Right cardiac atrium (tissue), 5 donors: ENCODE measurements at regions not wholly inside any gene's neighbourhood (a gene's known extent, or its start where the extent isn't known, plus 50 kb on each side); places are given as distances from the start of the nearest gene placed in this dataset.

Experiments
- ATAC-seq, 2 donors: fragments of 200-7000 bp; cut with Tn5 transposase; one replicate each; pipeline versions ENCODE4 v1.8.0 to v1.9.1; 2020; ENCODE audit warnings: moderate library complexity in 2 of 2, mild to moderate bottlenecking in 1 of 2
- DNase-seq, 3 donors: peaks; one replicate each; pipeline ENCODE4 v3.0.0-alpha.2; 2020
- H3K27ac ChIP-seq: one replicate; pipeline ENCODE4 v1.5.1; 2013; ENCODE audit warnings: mild to moderate bottlenecking, low read length, control low read depth, moderate library complexity
- H3K27me3 ChIP-seq: one replicate; pipeline ENCODE4 v1.6.1; 2013; ENCODE audit not compliant: control insufficient read depth, insufficient read depth
- H3K4me1 ChIP-seq: one replicate; pipeline ENCODE4 v1.6.1; 2013; ENCODE audit warnings: low read length; ENCODE audit not compliant: control insufficient read depth, insufficient read depth
- H3K4me3 ChIP-seq: one replicate; pipeline ENCODE4 v1.5.1; 2013; ENCODE audit warnings: low read length, control low read depth
- H3K9me3 ChIP-seq: one replicate; pipeline ENCODE4 v1.6.1; 2013; ENCODE audit warnings: low read length; ENCODE audit not compliant: control insufficient read depth
- WGBS: extraction: QIAGEN DNeasy Blood & Tissue Kit; methylation state at CpG from one replicate; pipeline ENCODE4 v1.1.7; 2013; 5-methylcytosine and 5-hydroxymethylcytosine counted together
- intact Hi-C, 4 donors: fragments of 100-400 bp; cut with DNase I; formaldehyde crosslinking; loops; one replicate each; pipeline versions ENCODE4 v1.11.0 to v1.14.0; 2022 to 2023
- donor health status: healthy with polysubstance abuse.
- donor health status: DM: no; HTN: yes; CAD: no.
- donor health status: DM: no; HTN: no; CAD: no.
- donor health status: DM: no; HTN: yes; CAD: no; lungs with severe emphysema.
- donor health status: DM: yes; HTN: yes; CAD: no.

DNA sequence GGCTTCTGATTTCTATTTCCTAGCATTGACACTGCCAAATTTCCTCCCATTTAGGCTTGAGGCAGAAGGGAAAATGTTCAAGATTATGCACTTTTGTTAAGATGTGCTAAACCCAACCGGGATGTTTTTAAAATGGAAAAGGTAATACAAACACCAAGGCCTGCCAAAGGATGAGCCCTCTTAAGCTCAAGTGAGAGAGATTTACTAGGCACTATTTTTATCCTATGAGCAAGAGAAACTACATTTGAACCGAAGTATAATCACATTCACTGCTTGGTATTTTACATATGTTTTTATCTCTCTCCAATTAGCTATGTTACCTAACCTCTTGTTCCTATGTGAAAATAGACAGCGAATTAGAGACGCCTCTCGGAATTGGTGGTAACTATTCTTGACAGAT lies 295.8 kb downstream of the GABRB3 start:
- DNase-seq (no peak), ATAC-seq (peak; percentile 73 to 75)
- Histone ChIP-seq H3K4me1 (no peaks in the 10 kb centered on the region), H3K27ac (peak overlapping the region; percentile 95), H3K9me3 (no peaks in the 10 kb centered on the region), H3K4me3 (no peak overlapping the region), H3K27me3 (no peaks in the 10 kb centered on the region)
- 51% methylated on average over 5 of the region's 5 CpGs for WGBS
- intact Hi-C loops, result no loop called here

DNA sequence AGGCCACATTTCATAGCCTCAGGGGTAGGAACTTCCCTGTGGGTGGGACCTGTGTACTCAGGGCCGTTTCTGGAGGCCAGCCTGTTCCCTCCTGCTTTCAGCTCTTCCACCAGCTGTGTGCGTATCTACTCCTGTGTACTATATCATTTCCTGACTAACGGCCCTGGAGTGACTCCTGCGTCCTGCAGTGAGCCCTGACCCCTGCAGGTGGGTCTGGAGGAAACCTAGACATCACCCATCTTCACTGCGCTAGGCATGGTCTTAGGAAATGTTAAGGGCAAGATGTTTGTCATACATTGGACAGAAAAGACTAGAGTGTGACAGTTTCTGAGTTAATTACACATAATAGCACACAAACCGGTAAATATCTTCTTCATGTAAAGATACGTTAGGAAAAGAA lies 297.3 kb downstream of the GABRB3 start:
- H3K4me1 ChIP-seq, result no peaks in the 10 kb centered on the region
- ATAC-seq (no peak), DNase-seq (no peak)
- no peaks in the 10 kb centered on the region for H3K27me3 ChIP-seq
- 67% methylated on average over 7 of the region's 7 CpGs for WGBS
- H3K27ac ChIP-seq, result no peak overlapping the region
- intact Hi-C loops, result no loop called here
- H3K9me3 ChIP-seq, result no peaks in the 10 kb centered on the region
- no peak overlapping the region for H3K4me3 ChIP-seq

DNA sequence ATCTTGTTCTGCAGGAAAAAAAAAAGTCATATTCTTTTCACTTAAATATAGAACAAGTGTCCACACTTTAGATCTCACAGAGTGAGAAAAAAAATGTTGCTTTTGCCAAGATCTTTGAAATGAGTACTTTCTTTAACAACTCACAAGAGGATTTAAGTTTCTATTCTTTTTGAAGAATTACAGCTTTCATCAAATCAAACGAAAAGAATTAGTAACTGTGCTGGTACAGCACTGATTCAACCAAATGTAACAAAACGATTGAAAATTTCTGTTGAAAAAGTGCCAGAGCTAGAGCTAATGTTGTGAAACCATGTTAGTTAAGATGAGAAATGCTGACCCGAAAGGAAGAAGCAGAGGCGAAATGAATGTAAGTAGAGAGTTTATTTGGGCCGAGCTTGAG lies 300.2 kb downstream of the GABRB3 start:
- Histone ChIP-seq H3K27ac (no peak overlapping the region), H3K27me3 (no peaks in the 10 kb centered on the region), H3K4me3 (no peak overlapping the region), H3K4me1 (no peaks in the 10 kb centered on the region), H3K9me3 (no peaks in the 10 kb centered on the region)
- no peak for DNase-seq
- 48% methylated on average over 5 of the region's 5 CpGs for WGBS
- intact Hi-C loops, result no loop called here
- ATAC-seq, result no peak

DNA sequence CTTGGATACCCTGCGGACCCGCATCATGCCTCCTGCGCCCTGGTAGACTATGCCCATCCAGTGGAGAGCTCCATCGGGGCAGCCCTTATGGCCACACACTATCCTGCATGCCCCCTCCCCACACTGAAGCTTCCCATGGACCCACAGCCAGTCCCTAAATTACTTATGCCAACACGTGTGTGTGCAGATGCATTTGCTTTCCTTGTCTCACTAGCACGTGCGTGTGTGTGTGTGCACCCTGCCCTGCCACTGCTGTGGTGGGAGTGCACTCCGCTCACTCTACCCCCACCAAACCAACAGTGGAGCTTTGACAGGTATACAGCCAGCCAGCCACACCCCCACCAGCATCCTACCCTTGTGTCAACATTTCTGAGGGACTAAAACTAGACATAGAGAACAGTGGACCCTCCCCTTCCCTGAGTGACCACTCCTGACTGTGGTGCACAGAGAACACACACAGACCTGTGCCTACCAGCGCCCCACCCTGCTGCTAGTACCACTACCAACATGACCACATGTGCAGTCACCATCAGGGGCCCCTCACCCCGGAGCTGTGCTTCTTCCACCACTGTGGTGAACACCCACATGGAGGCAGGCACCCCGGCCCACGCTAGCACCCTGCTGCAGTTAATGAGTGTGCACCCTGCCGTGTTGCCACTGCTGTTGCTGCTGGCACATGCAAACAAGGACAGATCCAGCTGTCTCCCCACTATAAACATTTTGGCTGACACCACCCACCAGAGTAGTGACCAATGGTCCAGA lies 310.8 kb downstream of the GABRB3 start:
- intact Hi-C loops, result loop anchor here in 1 of 4 donors (10.0 kb wide), 1 partner anchor 67 kb away; no protein-coding TSS in a partner anchor
- H3K27ac ChIP-seq, result no peak overlapping the region
- no peak overlapping the region for H3K4me3 ChIP-seq
- ATAC-seq (peak in 1 of 2 donors; percentile 48), DNase-seq (no peak)
- H3K27me3 ChIP-seq, result no peaks in the 10 kb centered on the region
- no peaks in the 10 kb centered on the region for H3K4me1 ChIP-seq
- no peaks in the 10 kb centered on the region for H3K9me3 ChIP-seq
- WGBS, result 84% methylated on average over 13 of the region's 13 CpGs

DNA sequence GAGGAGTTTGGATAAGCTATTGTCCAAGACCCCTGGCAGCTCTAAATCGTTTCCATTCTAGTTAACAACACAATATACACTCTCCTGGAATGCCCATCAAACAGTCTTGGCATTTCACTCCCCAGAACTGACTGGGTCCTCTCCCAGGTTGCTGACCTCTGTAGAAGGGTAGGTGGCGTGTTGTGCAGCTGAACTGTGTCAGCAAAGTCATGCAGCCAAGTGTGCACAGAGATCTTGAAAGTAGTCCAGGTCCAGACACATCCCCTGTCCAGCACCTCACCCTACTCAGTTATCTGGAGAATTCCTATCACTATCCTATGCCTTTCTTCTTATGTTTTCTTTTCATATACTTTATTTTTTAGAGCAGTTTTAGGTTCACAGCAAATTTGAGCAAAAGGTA lies 312.7 kb downstream of the GABRB3 start:
- ATAC-seq (peak; percentile 58 to 70), DNase-seq (no peak)
- Histone ChIP-seq H3K27ac (no peak overlapping the region), H3K4me3 (no peak overlapping the region), H3K9me3 (no peaks in the 10 kb centered on the region), H3K27me3 (no peaks in the 10 kb centered on the region), H3K4me1 (no peaks in the 10 kb centered on the region)
- intact Hi-C loops, result loop anchor here in 1 of 4 donors (10.0 kb wide), 1 partner anchor 65 kb away; no protein-coding TSS in a partner anchor
- WGBS, result 41% methylated on average over 2 of the region's 2 CpGs

DNA sequence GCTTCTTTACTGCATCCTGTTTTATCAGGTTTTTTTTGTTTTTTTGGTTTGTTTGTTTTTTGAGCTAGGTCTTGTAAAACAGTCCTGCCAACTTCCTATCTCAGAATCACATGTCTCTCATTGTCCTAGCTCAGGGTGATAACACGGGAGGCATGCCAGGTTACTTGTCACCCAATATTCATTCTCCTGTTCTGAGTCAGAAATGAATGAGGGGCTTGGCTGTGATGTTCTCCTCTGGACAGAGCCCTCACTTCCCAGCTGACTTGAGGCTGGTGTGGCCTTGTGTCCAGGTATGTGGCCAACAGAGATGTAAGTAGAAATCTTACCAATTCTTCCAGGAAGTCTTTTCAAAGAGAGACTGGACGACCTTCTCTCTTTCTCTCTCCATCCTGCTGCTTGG lies 317.0 kb downstream of the GABRB3 start:
- WGBS, result 36% methylated on average over 2 of the region's 2 CpGs
- ATAC-seq (peak in 1 of 2 donors; percentile 57), DNase-seq (no peak)
- no peaks in the 10 kb centered on the region for H3K9me3 ChIP-seq
- no peaks in the 10 kb centered on the region for H3K4me1 ChIP-seq
- H3K27ac ChIP-seq, result no peak overlapping the region
- no peak overlapping the region for H3K4me3 ChIP-seq
- no peaks in the 10 kb centered on the region for H3K27me3 ChIP-seq
- intact Hi-C loops, result loop anchor here in 1 of 4 donors (10.0 kb wide), 1 partner anchor 161 kb away; no protein-coding TSS in a partner anchor

DNA sequence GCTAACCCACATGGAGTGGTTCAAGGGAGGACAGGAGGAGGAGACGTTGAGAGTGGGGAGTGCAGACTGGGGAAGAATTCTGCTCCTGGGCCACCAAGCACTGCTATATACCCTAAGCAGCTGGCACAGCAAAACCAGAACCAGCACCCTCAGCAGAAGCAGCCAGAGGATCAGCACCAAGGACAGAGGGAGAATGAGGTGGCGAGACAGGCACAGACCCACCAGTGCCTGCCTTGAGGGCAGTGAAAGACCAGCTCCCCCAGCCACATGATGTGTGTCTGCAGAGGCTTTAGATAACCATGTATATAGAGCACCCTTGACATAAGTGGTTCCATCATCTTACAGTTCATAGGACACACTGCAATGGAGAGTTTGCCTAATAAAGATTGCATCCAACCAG lies 319.0 kb downstream of the GABRB3 start:
- Histone ChIP-seq H3K9me3 (no peaks in the 10 kb centered on the region), H3K27ac (no peak overlapping the region), H3K4me3 (no peak overlapping the region), H3K27me3 (no peaks in the 10 kb centered on the region), H3K4me1 (no peaks in the 10 kb centered on the region)
- WGBS, result 33% methylated on average over 2 of the region's 2 CpGs
- ATAC-seq, result peak; percentile 69 to 85
- DNase-seq, result no peak
- intact Hi-C loops, result loop anchor here in 1 of 4 donors (10.0 kb wide), 1 partner anchor 159 kb away; no protein-coding TSS in a partner anchor

DNA sequence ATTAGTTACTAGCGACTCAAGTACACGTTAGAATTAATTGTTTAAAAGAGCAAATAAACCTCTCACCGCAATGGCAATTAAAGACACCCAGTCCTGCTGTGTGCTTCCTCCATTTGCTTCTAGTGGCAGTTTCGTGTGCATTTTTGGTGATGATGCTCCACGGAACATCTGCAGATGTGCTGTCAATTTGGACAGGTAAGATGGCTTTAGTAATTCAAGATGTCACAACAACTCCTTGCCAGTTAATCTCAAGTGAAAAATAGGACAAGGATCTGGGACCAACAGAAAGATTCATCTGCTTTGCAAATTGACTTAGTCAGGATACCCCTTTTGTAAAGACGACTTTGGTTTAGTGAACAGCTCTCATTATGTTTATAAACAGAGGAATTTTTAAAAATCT lies 320.9 kb downstream of the GABRB3 start:
- H3K27me3 ChIP-seq, result no peaks in the 10 kb centered on the region
- H3K4me1 ChIP-seq, result no peaks in the 10 kb centered on the region
- H3K4me3 ChIP-seq, result no peak overlapping the region
- no peaks in the 10 kb centered on the region for H3K9me3 ChIP-seq
- H3K27ac ChIP-seq, result no peak overlapping the region
- no peak for DNase-seq
- intact Hi-C loops, result loop anchor here in 1 of 4 donors (10.0 kb wide), 1 partner anchor 157 kb away; no protein-coding TSS in a partner anchor
- 82% methylated on average over 6 of the region's 6 CpGs for WGBS
- ATAC-seq, result no peak

DNA sequence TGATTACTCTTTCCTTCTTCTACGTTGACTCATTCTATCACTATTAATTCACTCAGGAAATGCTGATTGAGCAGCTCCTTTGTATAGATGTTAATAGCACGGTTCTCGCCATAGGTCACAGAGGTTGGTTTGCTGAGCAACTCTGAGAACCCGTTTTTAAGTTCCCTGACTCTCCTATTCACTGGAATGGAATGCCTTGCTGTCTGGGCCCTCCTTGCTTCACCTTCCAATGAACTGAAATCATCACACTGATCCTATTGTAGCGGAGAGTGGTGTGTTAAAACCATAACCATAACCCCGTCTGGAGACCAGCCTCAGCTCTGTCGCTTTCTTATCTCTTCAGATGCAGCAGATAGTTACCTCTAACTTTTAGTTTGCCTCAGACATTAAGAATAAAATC lies 323.6 kb downstream of the GABRB3 start:
- H3K27me3 ChIP-seq, result no peaks in the 10 kb centered on the region
- no peak for ATAC-seq
- no peaks in the 10 kb centered on the region for H3K9me3 ChIP-seq
- intact Hi-C loops, result loop anchor here in 2 of 4 donors (10.0 kb wide), 2 partner anchors 54 to 184 kb away; no protein-coding TSS in a partner anchor
- WGBS, result 55% methylated on average over 7 of the region's 7 CpGs
- no peaks in the 10 kb centered on the region for H3K4me1 ChIP-seq
- H3K4me3 ChIP-seq, result no peak overlapping the region
- no peak for DNase-seq
- H3K27ac ChIP-seq, result no peak overlapping the region

DNA sequence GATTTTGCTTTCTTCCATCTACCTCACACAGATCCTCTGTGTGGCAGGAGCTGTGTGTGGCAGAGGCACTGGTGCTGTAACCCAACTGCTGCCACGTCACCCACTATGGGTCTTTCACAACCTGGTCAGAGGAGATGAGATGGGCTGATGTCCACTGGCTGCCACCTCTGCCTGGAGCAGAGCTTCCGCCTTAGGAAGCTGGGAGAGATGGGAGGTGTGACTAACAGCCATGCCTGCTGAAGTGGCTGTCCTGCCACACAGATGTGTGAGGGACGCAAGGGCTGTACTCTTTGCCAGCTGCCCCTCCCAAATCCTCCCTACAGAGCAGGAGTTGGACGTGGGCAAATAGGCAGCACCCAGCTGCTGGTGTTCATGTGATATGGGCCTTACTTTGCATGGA lies 329.5 kb downstream of the GABRB3 start:
- no peaks in the 10 kb centered on the region for H3K4me1 ChIP-seq
- no peaks in the 10 kb centered on the region for H3K27me3 ChIP-seq
- H3K4me3 ChIP-seq, result no peak overlapping the region
- intact Hi-C loops, result loop anchor here in 2 of 4 donors (10.0 kb wide), 2 partner anchors 49 to 179 kb away; no protein-coding TSS in a partner anchor
- H3K9me3 ChIP-seq, result no peaks in the 10 kb centered on the region
- H3K27ac ChIP-seq, result peak overlapping the region; percentile 88
- DNase-seq (peak; percentile 66 to 85 (median 81)), ATAC-seq (peak; percentile 96 to 97)
- WGBS, result 61% methylated on average over 4 of the region's 4 CpGs

DNA sequence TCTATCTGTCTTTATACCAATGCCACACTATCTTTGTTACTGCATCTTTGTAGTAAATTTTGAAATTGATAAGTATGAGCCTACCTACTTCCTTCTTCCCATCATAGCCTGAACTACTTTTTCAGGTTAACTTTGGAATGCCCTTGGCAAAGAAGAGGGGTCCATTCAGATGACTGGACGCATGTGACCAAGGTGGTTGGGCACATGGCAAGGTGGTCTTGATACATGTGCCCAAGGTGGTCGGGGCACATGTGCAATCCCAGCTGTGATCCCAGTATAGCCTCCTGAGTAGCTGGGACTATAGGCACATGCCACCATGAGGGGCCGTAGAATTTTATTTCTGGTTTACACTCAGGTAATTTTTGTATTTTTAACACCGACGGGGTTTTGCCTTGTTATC lies 330.2 kb downstream of the GABRB3 start:
- Histone ChIP-seq H3K4me1 (no peaks in the 10 kb centered on the region), H3K4me3 (no peak overlapping the region), H3K9me3 (no peaks in the 10 kb centered on the region), H3K27me3 (no peaks in the 10 kb centered on the region), H3K27ac (peak overlapping the region; percentile 88)
- 71% methylated on average over 5 of the region's 5 CpGs for WGBS
- intact Hi-C loops, result loop anchor here in 2 of 4 donors (10.0 kb wide), 2 partner anchors 48 to 178 kb away; no protein-coding TSS in a partner anchor
- peak in 1 of 2 donors; percentile 21 for ATAC-seq
- no peak for DNase-seq
